Endothelial cell of umbilical vein (primary cell): ENCODE measurements at regions not wholly inside any gene's neighbourhood (a gene's known extent, or its start where the extent isn't known, plus 50 kb on each side); places are given as distances from the start of the nearest gene placed in this dataset.

Experiments
- CTCF ChIP-seq, 2 donors: IDR thresholded peaks; 1 replicate in 1 of 2; 2 replicates in 1 of 2; pipeline ENCODE4 v1.5.1; 2011; ENCODE audit warnings: low read length in 2 of 2, mild to moderate bottlenecking in 2 of 2, moderate library complexity in 2 of 2, control low read depth in 1 of 2, inconsistent platforms in 1 of 2, low read depth in 1 of 2; ENCODE audit not compliant: insufficient read depth in 1 of 2; ENCODE audit errors: extremely low read depth in 1 of 2
- EZH2 ChIP-seq: IDR thresholded peaks from 2 replicates; pipeline ENCODE4 v1.6.1; 2012; ENCODE audit warnings: borderline replicate concordance, low read depth, mild to moderate bottlenecking, moderate library complexity, low read length, inconsistent platforms; ENCODE audit not compliant: severe bottlenecking
- FOS ChIP-seq: IDR thresholded peaks from 2 replicates; pipeline ENCODE4 v1.6.1; 2011; ENCODE audit warnings: mild to moderate bottlenecking, low read length, moderate library complexity, borderline replicate concordance; ENCODE audit not compliant: insufficient read depth
- MAX ChIP-seq: IDR thresholded peaks from 2 replicates; pipeline ENCODE4 v1.6.1; 2011; ENCODE audit not compliant: insufficient read depth, insufficient read length
- MYC ChIP-seq: IDR thresholded peaks from one replicate; pipeline ENCODE4 v1.6.1; 2011; ENCODE audit warnings: mild to moderate bottlenecking, low read depth, low read length
- POLR2A ChIP-seq: IDR thresholded peaks from 2 replicates; pipeline ENCODE4 v1.6.1; 2012; ENCODE audit warnings: low read depth, mild to moderate bottlenecking, control low read depth, low read length
- POLR2AphosphoS5 ChIP-seq: IDR thresholded peaks from 2 replicates; pipeline ENCODE4 v1.6.1; 2012; ENCODE audit warnings: low read depth, mild to moderate bottlenecking, control low read depth, low read length, moderate library complexity; ENCODE audit not compliant: insufficient read depth

GRCh38 chrX:85592980-85593379, 213.5 kb upstream of the POF1B start:
- no peak for TF ChIP-seq CTCF (IDR thresholded peaks at IDR 0.05; ENCODE audit: extremely low read depth in 1 of 2, insufficient read depth in 1 of 2, low read depth in 1 of 2, low read length in 2 of 2)
- no peak for TF ChIP-seq EZH2
- no peak for TF ChIP-seq FOS
- no peak for TF ChIP-seq POLR2A
- TF ChIP-seq POLR2AphosphoS5 = no peak
- no peak for TF ChIP-seq MYC
- TF ChIP-seq MAX = no peak
